ENCODE measurements at regions not wholly inside any gene's neighbourhood (a gene's known extent, or its start where the extent isn't known, plus 50 kb on each side); places are given as distances from the start of the nearest gene placed in this dataset.

DNA sequence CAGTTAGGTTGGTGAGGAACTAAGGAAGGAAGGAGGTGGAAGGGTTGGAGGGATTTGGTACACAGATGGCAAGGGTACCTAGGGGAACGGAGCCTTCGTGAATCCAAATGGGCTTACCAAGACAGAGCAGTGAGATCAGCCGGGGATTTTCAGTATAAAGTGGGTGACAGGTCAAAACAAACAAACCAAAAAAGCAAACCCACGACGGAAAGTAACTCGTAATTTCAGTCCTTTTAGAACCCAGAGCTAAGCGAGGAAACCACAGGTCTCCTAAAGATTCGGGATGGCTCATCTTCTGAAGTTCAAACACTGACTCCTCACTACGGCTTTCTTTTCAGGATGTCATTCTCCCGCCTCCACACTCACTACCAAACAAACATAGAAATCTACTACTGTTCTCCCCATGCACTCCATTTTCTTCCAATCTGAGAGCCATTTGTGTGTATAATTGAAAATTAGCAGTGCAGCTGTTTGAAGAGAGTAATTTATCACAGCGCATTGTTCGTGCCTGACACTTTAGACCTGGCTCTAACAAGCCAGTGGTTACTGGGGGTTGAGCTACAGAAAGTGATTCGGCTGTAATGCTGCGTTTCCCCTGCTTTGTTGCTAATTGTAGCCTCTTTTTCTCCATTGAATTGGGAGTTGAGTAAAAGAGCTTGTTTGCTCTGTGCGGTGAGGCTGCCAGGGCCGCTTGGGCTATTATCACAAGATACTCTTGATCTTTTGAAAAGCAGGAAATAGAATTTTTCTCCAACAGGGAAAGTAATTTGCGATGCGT, 64.7 kb upstream of the CCDC39 start:
- H3K36me3 ChIP-seq (ENCODE audit: control insufficient read depth, insufficient read depth, low read length), result no peaks in the 10 kb centered on the region

GRCh38 chr3:180747805-180748361, 68.6 kb upstream of the CCDC39 start:
- no peaks in the 10 kb centered on the region for H3K4me1 ChIP-seq (ENCODE audit: control insufficient read depth, insufficient read depth, low read length)
- H3K27me3 ChIP-seq (ENCODE audit: control insufficient read depth, insufficient read depth, low read length), result peaks cover 35% of the 10 kb centered on the region
- H3K36me3 ChIP-seq (ENCODE audit: control insufficient read depth, insufficient read depth, low read length), result no peaks in the 10 kb centered on the region
- no peak overlapping the region for H3K4me3 ChIP-seq (ENCODE audit: low read depth, low read length)
- H3K27ac ChIP-seq (ENCODE audit: low read depth, low read length), result no peak overlapping the region
- WGBS (ENCODE audit: insufficient coverage), result 30% methylated on average over 1 of the region's 1 CpG
- no peak for DNase-seq (ENCODE audit: low read depth in 4 of 6, low spot score in 6 of 6)
- H3K9me3 ChIP-seq (ENCODE audit: control insufficient read depth, insufficient read depth, low read length), result peaks cover 1% of the 10 kb centered on the region

More for the DNA sequence above, 64.7 kb upstream of the CCDC39 start:
- H3K27ac ChIP-seq (ENCODE audit: low read depth, low read length), result no peak overlapping the region
- H3K27me3 ChIP-seq (ENCODE audit: control insufficient read depth, insufficient read depth, low read length), result peaks cover 45% of the 10 kb centered on the region
- no peaks in the 10 kb centered on the region for H3K4me1 ChIP-seq (ENCODE audit: control insufficient read depth, insufficient read depth, low read length)
- peak; percentile 22 to 89 (median 44) for DNase-seq (ENCODE audit: low read depth in 4 of 6, low spot score in 6 of 6)
- H3K4me3 ChIP-seq (ENCODE audit: low read depth, low read length), result no peak overlapping the region
- H3K9me3 ChIP-seq (ENCODE audit: control insufficient read depth, insufficient read depth, low read length), result peaks cover 1% of the 10 kb centered on the region
- WGBS (ENCODE audit: insufficient coverage), result 12% methylated on average over 10 of the region's 18 CpGs

DNA sequence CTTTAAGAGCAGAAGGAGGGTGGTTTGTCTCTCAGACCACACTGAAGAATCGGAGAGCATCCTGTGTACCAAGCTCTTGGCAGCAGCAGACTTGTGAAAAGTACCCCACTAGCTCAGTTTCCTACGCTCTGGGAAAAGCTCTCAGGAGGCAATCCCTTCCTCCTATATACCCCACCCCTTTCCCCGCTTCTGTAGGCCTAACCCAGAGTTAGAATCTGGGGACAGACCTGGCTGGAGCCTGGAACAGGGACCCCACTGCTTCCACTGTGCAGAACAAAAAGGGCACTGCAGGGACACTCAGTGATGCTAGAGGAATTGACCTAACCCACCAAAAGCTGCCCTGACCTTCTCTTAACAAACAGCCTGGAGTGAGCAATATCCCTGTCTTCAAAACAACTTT, 70.0 kb upstream of the CCDC39 start:
- H3K4me1 ChIP-seq (ENCODE audit: control insufficient read depth, insufficient read depth, low read length), result no peaks in the 10 kb centered on the region
- peaks cover 26% of the 10 kb centered on the region for H3K27me3 ChIP-seq (ENCODE audit: control insufficient read depth, insufficient read depth, low read length)
- no peak for DNase-seq (ENCODE audit: low read depth in 4 of 6, low spot score in 6 of 6)
- no peaks in the 10 kb centered on the region for H3K9me3 ChIP-seq (ENCODE audit: control insufficient read depth, insufficient read depth, low read length)
- no peaks in the 10 kb centered on the region for H3K36me3 ChIP-seq (ENCODE audit: control insufficient read depth, insufficient read depth, low read length)
- H3K4me3 ChIP-seq (ENCODE audit: low read depth, low read length), result no peak overlapping the region
- H3K27ac ChIP-seq (ENCODE audit: low read depth, low read length), result no peak overlapping the region
- 49% methylated on average over 3 of the region's 3 CpGs for WGBS (ENCODE audit: insufficient coverage)

- Histone ChIP-seq H3K27me3 (ENCODE audit: control insufficient read depth, insufficient read depth, low read length) (peaks cover 25% of the 10 kb centered on the region), H3K4me1 (ENCODE audit: control insufficient read depth, insufficient read depth, low read length) (no peaks in the 10 kb centered on the region), H3K36me3 (ENCODE audit: control insufficient read depth, insufficient read depth, low read length) (no peaks in the 10 kb centered on the region), H3K27ac (ENCODE audit: low read depth, low read length) (no peak overlapping the region), H3K9me3 (ENCODE audit: control insufficient read depth, insufficient read depth, low read length) (no peaks in the 10 kb centered on the region), H3K4me3 (ENCODE audit: low read depth, low read length) (no peak overlapping the region)
- DNase-seq (ENCODE audit: low read depth in 4 of 6, low spot score in 6 of 6), result no peak
These were observed 70.5 kb upstream of the CCDC39 start for GRCh38 chr3:180749796-180750195.

GRCh38 chr3:180755556-180755955, 76.3 kb upstream of the CCDC39 start:
- Histone ChIP-seq H3K36me3 (ENCODE audit: control insufficient read depth, insufficient read depth, low read length) (no peaks in the 10 kb centered on the region), H3K9me3 (ENCODE audit: control insufficient read depth, insufficient read depth, low read length) (no peaks in the 10 kb centered on the region), H3K4me3 (ENCODE audit: low read depth, low read length) (no peak overlapping the region), H3K4me1 (ENCODE audit: control insufficient read depth, insufficient read depth, low read length) (no peaks in the 10 kb centered on the region), H3K27me3 (ENCODE audit: control insufficient read depth, insufficient read depth, low read length) (no peaks in the 10 kb centered on the region), H3K27ac (ENCODE audit: low read depth, low read length) (no peak overlapping the region)
- WGBS (ENCODE audit: insufficient coverage), result 20% methylated on average over 1 of the region's 2 CpGs
- no peak for DNase-seq (ENCODE audit: low read depth in 4 of 6, low spot score in 6 of 6)

DNA sequence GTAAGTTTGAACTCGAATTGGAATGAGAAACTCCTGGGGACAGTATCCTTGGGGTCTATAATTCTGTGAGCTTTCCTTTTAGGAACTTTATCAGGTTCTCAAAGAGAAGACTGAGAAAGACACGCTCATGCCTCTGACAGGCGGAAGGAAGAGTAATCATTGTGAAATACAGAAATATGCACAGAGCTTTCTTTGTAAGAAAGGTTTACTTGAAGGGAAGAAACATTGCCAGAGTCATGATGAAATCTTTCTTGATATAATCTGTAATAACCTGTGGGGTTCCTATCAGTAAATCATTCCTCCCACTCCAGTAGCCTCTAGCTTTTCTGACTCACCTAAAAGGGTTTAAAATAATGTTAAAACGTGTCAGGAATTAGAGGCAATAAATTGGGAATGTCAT, 83.6 kb upstream of the CCDC39 start:
- DNase-seq (ENCODE audit: low read depth in 4 of 6, low spot score in 6 of 6), result no peak
- Histone ChIP-seq H3K36me3 (ENCODE audit: control insufficient read depth, insufficient read depth, low read length) (no peaks in the 10 kb centered on the region), H3K27me3 (ENCODE audit: control insufficient read depth, insufficient read depth, low read length) (no peaks in the 10 kb centered on the region), H3K4me1 (ENCODE audit: control insufficient read depth, insufficient read depth, low read length) (no peaks in the 10 kb centered on the region), H3K9me3 (ENCODE audit: control insufficient read depth, insufficient read depth, low read length) (no peaks in the 10 kb centered on the region), H3K4me3 (ENCODE audit: low read depth, low read length) (no peak overlapping the region), H3K27ac (ENCODE audit: low read depth, low read length) (no peak overlapping the region)
- WGBS (ENCODE audit: insufficient coverage), result 88% methylated on average over 2 of the region's 4 CpGs

GRCh38 chr3:180764481-180764880, 85.2 kb upstream of the CCDC39 start:
- no peaks in the 10 kb centered on the region for H3K4me1 ChIP-seq (ENCODE audit: control insufficient read depth, insufficient read depth, low read length)
- DNase-seq (ENCODE audit: low read depth in 4 of 6, low spot score in 6 of 6), result no peak
- no peaks in the 10 kb centered on the region for H3K27me3 ChIP-seq (ENCODE audit: control insufficient read depth, insufficient read depth, low read length)
- H3K4me3 ChIP-seq (ENCODE audit: low read depth, low read length), result no peak overlapping the region
- no CpG with 5 or more reads among the region's 1 CpG for WGBS (ENCODE audit: insufficient coverage)
- H3K36me3 ChIP-seq (ENCODE audit: control insufficient read depth, insufficient read depth, low read length), result no peaks in the 10 kb centered on the region
- no peaks in the 10 kb centered on the region for H3K9me3 ChIP-seq (ENCODE audit: control insufficient read depth, insufficient read depth, low read length)
- no peak overlapping the region for H3K27ac ChIP-seq (ENCODE audit: low read depth, low read length)

DNA sequence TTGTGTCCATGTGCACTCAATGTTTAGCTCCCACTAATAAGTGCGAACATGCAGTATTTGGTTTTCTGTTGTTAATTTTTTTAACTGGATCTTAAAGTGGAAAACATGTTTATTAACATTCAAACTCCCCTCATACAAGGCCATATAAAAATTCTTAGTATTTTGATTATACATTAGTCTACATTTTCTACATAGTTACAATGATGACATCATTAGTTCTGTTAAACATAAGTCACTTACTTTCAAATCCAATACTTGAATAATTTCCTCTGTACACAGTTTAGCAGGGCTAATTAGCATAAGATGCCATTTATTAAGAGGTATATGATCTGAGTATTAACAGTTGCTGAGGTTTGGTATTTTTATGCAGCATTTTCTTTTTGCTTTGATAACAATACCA, 91.3 kb upstream of the CCDC39 start:
- no peak for DNase-seq (ENCODE audit: low read depth in 4 of 6, low spot score in 6 of 6)
- WGBS (ENCODE audit: insufficient coverage), result no CpG with 5 or more reads among the region's 1 CpG

GRCh38 chr3:180776433-180776832, 97.1 kb upstream of the CCDC39 start:
- no peaks in the 10 kb centered on the region for H3K27me3 ChIP-seq (ENCODE audit: control insufficient read depth, insufficient read depth, low read length)
- 94% methylated on average over 3 of the region's 4 CpGs for WGBS (ENCODE audit: insufficient coverage)
- no peaks in the 10 kb centered on the region for H3K36me3 ChIP-seq (ENCODE audit: control insufficient read depth, insufficient read depth, low read length)
- H3K27ac ChIP-seq (ENCODE audit: low read depth, low read length), result no peak overlapping the region
- H3K4me3 ChIP-seq (ENCODE audit: low read depth, low read length), result no peak overlapping the region
- H3K9me3 ChIP-seq (ENCODE audit: control insufficient read depth, insufficient read depth, low read length), result peaks cover 11% of the 10 kb centered on the region
- no peak for DNase-seq (ENCODE audit: low read depth in 4 of 6, low spot score in 6 of 6)
- no peaks in the 10 kb centered on the region for H3K4me1 ChIP-seq (ENCODE audit: control insufficient read depth, insufficient read depth, low read length)

More for the DNA sequence above, 91.3 kb upstream of the CCDC39 start:
- Histone ChIP-seq H3K27me3 (ENCODE audit: control insufficient read depth, insufficient read depth, low read length) (no peaks in the 10 kb centered on the region), H3K36me3 (ENCODE audit: control insufficient read depth, insufficient read depth, low read length) (no peaks in the 10 kb centered on the region), H3K4me1 (ENCODE audit: control insufficient read depth, insufficient read depth, low read length) (no peaks in the 10 kb centered on the region), H3K4me3 (ENCODE audit: low read depth, low read length) (no peak overlapping the region), H3K27ac (ENCODE audit: low read depth, low read length) (no peak overlapping the region), H3K9me3 (ENCODE audit: control insufficient read depth, insufficient read depth, low read length) (peaks cover 1% of the 10 kb centered on the region)
